GM21447 (cell line): ENCODE measurements at regions not wholly inside any gene's neighbourhood (a gene's known extent, or its start where the extent isn't known, plus 50 kb on each side); places are given as distances from the start of the nearest gene placed in this dataset.
"Not testable (repeated sequence)": the region's sequence is repeated elsewhere in the genome, so short reads cannot be mapped to it uniquely, and the experiment has no call there.

Experiments used
- ATAC-seq: cut with Tn5 transposase; IDR thresholded peaks from one replicate; pipeline ENCODE4 v1.9.1; 2021; ENCODE audit not compliant: unreplicated experiment

GRCh38 chr17:27090450-27091042 is 203.4 kb upstream of the WSB1 start:
- ATAC-seq, result not testable (repeated sequence)

GRCh38 chr17:27091043-27091497 is 202.8 kb upstream of the WSB1 start:
- no peak for ATAC-seq

GRCh38 chr17:27094179-27094578 is 199.7 kb upstream of the WSB1 start:
- not testable (repeated sequence) for ATAC-seq

- not testable (repeated sequence) for ATAC-seq
These were observed 198.1 kb upstream of the WSB1 start for GRCh38 chr17:27095821-27096220.

- ATAC-seq, result not testable (repeated sequence)
These were observed 194.6 kb upstream of the WSB1 start for GRCh38 chr17:27099266-27099665.

GRCh38 chr17:27104605-27105221 is 189.2 kb upstream of the WSB1 start:
- not testable (repeated sequence) for ATAC-seq

GRCh38 chr17:27105636-27106035 is 188.3 kb upstream of the WSB1 start:
- no peak for ATAC-seq

GRCh38 chr17:27106347-27106981 is 187.4 kb upstream of the WSB1 start:
- no peak for ATAC-seq

- no peak for ATAC-seq
These were observed 186.9 kb upstream of the WSB1 start for GRCh38 chr17:27106982-27107360.

- ATAC-seq, result not testable (repeated sequence)
These were observed 186.3 kb upstream of the WSB1 start for GRCh38 chr17:27107386-27108328.

GRCh38 chr17:27109346-27109745 is 184.6 kb upstream of the WSB1 start:
- no peak for ATAC-seq

GRCh38 chr17:27153005-27153404 is 140.9 kb upstream of the WSB1 start:
- no peak for ATAC-seq

GRCh38 chr17:27155866-27156265 is 138.0 kb upstream of the WSB1 start:
- no peak for ATAC-seq

- no peak for ATAC-seq
These were observed 136.6 kb upstream of the WSB1 start for GRCh38 chr17:27157297-27157696.

GRCh38 chr17:27157898-27158297 is 136.0 kb upstream of the WSB1 start:
- ATAC-seq, result no peak

- ATAC-seq, result no peak
These were observed 135.5 kb upstream of the WSB1 start for GRCh38 chr17:27158382-27158781.

- ATAC-seq, result no peak
These were observed 113.6 kb upstream of the WSB1 start for GRCh38 chr17:27180322-27180721.

GRCh38 chr17:27181379-27181925 is 112.5 kb upstream of the WSB1 start:
- ATAC-seq, result not testable (repeated sequence)

- ATAC-seq, result no peak
These were observed 112.0 kb upstream of the WSB1 start for GRCh38 chr17:27181935-27182334.

- not testable (repeated sequence) for ATAC-seq
These were observed 96.4 kb upstream of the WSB1 start for GRCh38 chr17:27197505-27197904.

GRCh38 chr17:27199948-27200347 is 94.0 kb upstream of the WSB1 start:
- ATAC-seq, result no peak
